Breast epithelium (tissue), 4 donors: ENCODE measurements at regions not wholly inside any gene's neighbourhood (a gene's known extent, or its start where the extent isn't known, plus 50 kb on each side); places are given as distances from the start of the nearest gene placed in this dataset.

Experiments used
- DNase-seq, 2 donors: peaks; one replicate each; pipeline ENCODE4 v3.0.0-alpha.2; 2019; ENCODE audit warnings: low spot score in 2 of 2
- H3K27ac ChIP-seq, 2 donors: fragments of 200-600 bp; sonication (generic) in 1 of 2; one replicate each; pipeline ENCODE4 v1.5.1; 2016 to 2019; ENCODE audit warnings: mild to moderate bottlenecking in 1 of 2
- H3K27me3 ChIP-seq, 2 donors: fragments of 200-600 bp; sonication (generic) in 1 of 2; one replicate each; pipeline versions ENCODE4 v1.5.1 to v1.6.0; 2017 to 2019; ENCODE audit warnings: control low read depth in 1 of 2, mild to moderate bottlenecking in 1 of 2
- H3K36me3 ChIP-seq: fragments of 200-600 bp; one replicate; pipeline ENCODE4 v1.5.1; 2019
- H3K4me1 ChIP-seq, 2 donors: fragments of 200-600 bp; sonication (generic); one replicate each; pipeline ENCODE4 v1.5.1; 2016 to 2019; ENCODE audit warnings: control low read depth in 1 of 2
- H3K4me3 ChIP-seq, 3 donors: fragments of 200-600 bp; sonication (generic); 1 replicate in 2 of 3; 2 replicates in 1 of 3; pipeline ENCODE4 v1.5.1; 2016 to 2019; ENCODE audit warnings: mild to moderate bottlenecking in 3 of 3, moderate library complexity in 2 of 3
- H3K9me3 ChIP-seq, 2 donors: fragments of 200-600 bp; sonication (generic) in 1 of 2; one replicate each; pipeline ENCODE4 v1.5.1; 2016 to 2019; ENCODE audit warnings: control low read depth in 1 of 2
- CTCF ChIP-seq, 3 donors: fragments of 450-650 bp; IDR thresholded peaks; one replicate each; pipeline ENCODE4 v1.5.1; 2016 to 2017; ENCODE audit warnings: antibody characterized with exemption in 3 of 3, mild to moderate bottlenecking in 3 of 3, moderate library complexity in 3 of 3
- POLR2A ChIP-seq: fragments of 450-650 bp; IDR thresholded peaks from one replicate; pipeline ENCODE4 v1.6.1; 2016; ENCODE audit warnings: antibody characterized with exemption, mild to moderate bottlenecking, moderate library complexity
- POLR2AphosphoS5 ChIP-seq, 3 donors: sonication (generic); formaldehyde crosslinking; IDR thresholded peaks; one replicate each; pipeline ENCODE4 v1.6.1; 2017; ENCODE audit warnings: antibody characterized with exemption in 3 of 3
- intact Hi-C: fragments of 100-400 bp; cut with DNase I; formaldehyde crosslinking; loops from one replicate; pipeline ENCODE4 v1.15.1; 2023; ENCODE audit warnings: low total_unique reads

- Histone ChIP-seq H3K4me1 (no peaks in the 10 kb centered on the region), H3K27ac (no peak overlapping the region), H3K9me3 (no peaks in the 10 kb centered on the region), H3K36me3 (no peaks in the 10 kb centered on the region), H3K4me3 (no peak overlapping the region), H3K27me3 (no peaks in the 10 kb centered on the region)
- DNase-seq, result no peak
- intact Hi-C loops, result no loop called here
- TF ChIP-seq POLR2A, result no peak
- no peak for TF ChIP-seq CTCF (IDR thresholded peaks at IDR 0.05)
- TF ChIP-seq POLR2AphosphoS5 (IDR thresholded peaks at IDR 0.05), result no peak
Measured at GRCh38 chr6:144928847-144929246, 643.7 kb downstream of the UTRN start.

- no peak overlapping the region for H3K27ac ChIP-seq
- no peak overlapping the region for H3K4me3 ChIP-seq
- H3K4me1 ChIP-seq, result no peaks in the 10 kb centered on the region
- no peak for TF ChIP-seq CTCF (IDR thresholded peaks at IDR 0.05)
- TF ChIP-seq POLR2A, result no peak
- TF ChIP-seq POLR2AphosphoS5 (IDR thresholded peaks at IDR 0.05), result no peak
- H3K27me3 ChIP-seq, result no peaks in the 10 kb centered on the region
- no peak for DNase-seq
- intact Hi-C loops, result no loop called here
- H3K36me3 ChIP-seq, result no peaks in the 10 kb centered on the region
- H3K9me3 ChIP-seq, result no peaks in the 10 kb centered on the region
Measured at GRCh38 chr6:144929262-144929661, 644.1 kb downstream of the UTRN start.

- intact Hi-C loops, result loop anchor here (1.0 kb wide), 1 partner anchor 11 kb away; no protein-coding TSS in a partner anchor
- H3K27me3 ChIP-seq, result no peaks in the 10 kb centered on the region
- H3K27ac ChIP-seq, result no peak overlapping the region
- H3K36me3 ChIP-seq, result no peaks in the 10 kb centered on the region
- no peak overlapping the region for H3K4me3 ChIP-seq
- peak in 2 of 3 donors; percentile 46 to 51 for TF ChIP-seq CTCF (IDR thresholded peaks at IDR 0.05)
- TF ChIP-seq POLR2AphosphoS5 (IDR thresholded peaks at IDR 0.05), result no peak
- DNase-seq, result peak in 1 of 2 donors; percentile 18
- H3K4me1 ChIP-seq, result no peaks in the 10 kb centered on the region
- H3K9me3 ChIP-seq, result no peaks in the 10 kb centered on the region
Measured at GRCh38 chr6:144931172-144932035, 646.3 kb downstream of the UTRN start.

- no peak overlapping the region for H3K4me3 ChIP-seq
- no peaks in the 10 kb centered on the region for H3K36me3 ChIP-seq
- intact Hi-C loops, result no loop called here
- DNase-seq, result no peak
- no peaks in the 10 kb centered on the region for H3K27me3 ChIP-seq
- H3K27ac ChIP-seq, result no peak overlapping the region
- H3K4me1 ChIP-seq, result no peaks in the 10 kb centered on the region
- no peaks in the 10 kb centered on the region for H3K9me3 ChIP-seq
- TF ChIP-seq POLR2A (no peak), POLR2AphosphoS5 (IDR thresholded peaks at IDR 0.05) (no peak), CTCF (IDR thresholded peaks at IDR 0.05) (no peak)
Measured at GRCh38 chr6:144932621-144933020, 647.5 kb downstream of the UTRN start.

- H3K36me3 ChIP-seq, result no peaks in the 10 kb centered on the region
- H3K27ac ChIP-seq, result no peak overlapping the region
- TF ChIP-seq CTCF (IDR thresholded peaks at IDR 0.05) (no peak), POLR2A (no peak), POLR2AphosphoS5 (IDR thresholded peaks at IDR 0.05) (no peak)
- no peak for DNase-seq
- intact Hi-C loops, result no loop called here
- H3K27me3 ChIP-seq, result no peaks in the 10 kb centered on the region
- no peak overlapping the region for H3K4me3 ChIP-seq
- H3K4me1 ChIP-seq, result no peaks in the 10 kb centered on the region
- no peaks in the 10 kb centered on the region for H3K9me3 ChIP-seq
Measured at GRCh38 chr6:144935181-144935580, 650.0 kb downstream of the UTRN start.
